ENCODE measurements at regions not wholly inside any gene's neighbourhood (a gene's known extent, or its start where the extent isn't known, plus 50 kb on each side); places are given as distances from the start of the nearest gene placed in this dataset.

GRCh38 chr18:66826211-66826610 is 222.3 kb upstream of the CDH19 start:
- DNase-seq, result no peak

- no peak for DNase-seq
Observed at GRCh38 chr18:66825347-66825746, 221.5 kb upstream of the CDH19 start.

GRCh38 chr18:66819235-66819634 is 215.3 kb upstream of the CDH19 start:
- no peak for DNase-seq

GRCh38 chr18:66813138-66813537 is 209.2 kb upstream of the CDH19 start:
- no peak for DNase-seq

GRCh38 chr18:66795051-66795450 is 191.2 kb upstream of the CDH19 start:
- DNase-seq, result no peak

GRCh38 chr18:66792466-66792865 is 188.6 kb upstream of the CDH19 start:
- DNase-seq, result no peak

- no peak for DNase-seq
Observed at GRCh38 chr18:66780609-66781008, 176.7 kb upstream of the CDH19 start.

GRCh38 chr18:66778048-66778447 is 174.2 kb upstream of the CDH19 start:
- no peak for DNase-seq

GRCh38 chr18:66769375-66769774 is 165.5 kb upstream of the CDH19 start:
- no peak for DNase-seq

- DNase-seq, result no peak
Observed at GRCh38 chr18:66764230-66764629, 160.3 kb upstream of the CDH19 start.

- DNase-seq, result no peak
Observed at GRCh38 chr18:66761166-66761565, 157.3 kb upstream of the CDH19 start.

- DNase-seq, result no peak
Observed at GRCh38 chr18:66760559-66760958, 156.7 kb upstream of the CDH19 start.

GRCh38 chr18:66759050-66759828 is 155.3 kb upstream of the CDH19 start:
- DNase-seq, result no peak

GRCh38 chr18:66757946-66758345 is 154.1 kb upstream of the CDH19 start:
- no peak for DNase-seq

- no peak for DNase-seq
Observed at GRCh38 chr18:66754335-66754734, 150.4 kb upstream of the CDH19 start.

GRCh38 chr18:66752733-66753132 is 148.8 kb upstream of the CDH19 start:
- no peak for DNase-seq

- DNase-seq, result no peak
Observed at GRCh38 chr18:66749481-66750035, 145.7 kb upstream of the CDH19 start.

GRCh38 chr18:66749030-66749429 is 145.1 kb upstream of the CDH19 start:
- no peak for DNase-seq

GRCh38 chr18:66742832-66743231 is 138.9 kb upstream of the CDH19 start:
- DNase-seq, result no peak

GRCh38 chr18:66735933-66736332 is 132.0 kb upstream of the CDH19 start:
- DNase-seq, result no peak

GRCh38 chr18:66734451-66734850 is 130.6 kb upstream of the CDH19 start:
- no peak for DNase-seq

- no peak for DNase-seq
Observed at GRCh38 chr18:66731890-66732289, 128.0 kb upstream of the CDH19 start.

GRCh38 chr18:66729442-66730239 is 125.8 kb upstream of the CDH19 start:
- DNase-seq, result no peak

- DNase-seq, result no peak
Observed at GRCh38 chr18:66728951-66729350, 125.1 kb upstream of the CDH19 start.

All from activated CD4-positive, alpha-beta T cell treated with anti-CD3 and anti-CD28 coated beads, Interleukin-2, Interleukin-6, amounts not matched to agents 100 ng/mL and 50 ng/mL, durations not matched to agents 16 hours and 8 hours (primary cell).